ENCODE measurements at regions not wholly inside any gene's neighbourhood (a gene's known extent, or its start where the extent isn't known, plus 50 kb on each side); places are given as distances from the start of the nearest gene placed in this dataset.

DNA sequence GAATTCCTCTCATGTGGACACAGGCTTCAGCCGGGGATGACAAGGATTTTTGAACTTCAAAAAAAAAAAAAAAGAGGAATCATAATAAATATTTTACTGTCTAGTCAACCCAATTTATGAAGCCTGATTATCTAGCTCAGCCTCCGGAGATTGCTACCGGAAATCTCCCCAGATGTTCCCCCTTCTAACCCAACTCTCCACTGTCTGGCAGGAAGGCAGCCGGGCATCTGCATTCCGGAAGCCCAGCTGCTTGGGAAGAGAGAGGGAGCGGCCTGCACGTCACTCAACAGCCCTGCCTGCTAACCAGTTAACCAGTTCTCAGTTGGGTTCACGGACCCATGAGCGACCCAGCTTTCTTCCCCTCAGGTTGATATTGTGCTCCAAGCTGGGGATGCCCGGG lies 87.2 kb upstream of the POU3F3 start:
- no peak for TF ChIP-seq TEAD4 (IDR thresholded peaks at IDR 0.05)
- no peak for TF ChIP-seq TAF1 (IDR thresholded peaks at IDR 0.05; ENCODE audit: low read depth)
- no peak for TF ChIP-seq RAD21 (IDR thresholded peaks at IDR 0.05; ENCODE audit: low read depth)
- TF ChIP-seq CREB1 (IDR thresholded peaks at IDR 0.05; ENCODE audit: low read depth): no peak
- TF ChIP-seq, protein P1, sequence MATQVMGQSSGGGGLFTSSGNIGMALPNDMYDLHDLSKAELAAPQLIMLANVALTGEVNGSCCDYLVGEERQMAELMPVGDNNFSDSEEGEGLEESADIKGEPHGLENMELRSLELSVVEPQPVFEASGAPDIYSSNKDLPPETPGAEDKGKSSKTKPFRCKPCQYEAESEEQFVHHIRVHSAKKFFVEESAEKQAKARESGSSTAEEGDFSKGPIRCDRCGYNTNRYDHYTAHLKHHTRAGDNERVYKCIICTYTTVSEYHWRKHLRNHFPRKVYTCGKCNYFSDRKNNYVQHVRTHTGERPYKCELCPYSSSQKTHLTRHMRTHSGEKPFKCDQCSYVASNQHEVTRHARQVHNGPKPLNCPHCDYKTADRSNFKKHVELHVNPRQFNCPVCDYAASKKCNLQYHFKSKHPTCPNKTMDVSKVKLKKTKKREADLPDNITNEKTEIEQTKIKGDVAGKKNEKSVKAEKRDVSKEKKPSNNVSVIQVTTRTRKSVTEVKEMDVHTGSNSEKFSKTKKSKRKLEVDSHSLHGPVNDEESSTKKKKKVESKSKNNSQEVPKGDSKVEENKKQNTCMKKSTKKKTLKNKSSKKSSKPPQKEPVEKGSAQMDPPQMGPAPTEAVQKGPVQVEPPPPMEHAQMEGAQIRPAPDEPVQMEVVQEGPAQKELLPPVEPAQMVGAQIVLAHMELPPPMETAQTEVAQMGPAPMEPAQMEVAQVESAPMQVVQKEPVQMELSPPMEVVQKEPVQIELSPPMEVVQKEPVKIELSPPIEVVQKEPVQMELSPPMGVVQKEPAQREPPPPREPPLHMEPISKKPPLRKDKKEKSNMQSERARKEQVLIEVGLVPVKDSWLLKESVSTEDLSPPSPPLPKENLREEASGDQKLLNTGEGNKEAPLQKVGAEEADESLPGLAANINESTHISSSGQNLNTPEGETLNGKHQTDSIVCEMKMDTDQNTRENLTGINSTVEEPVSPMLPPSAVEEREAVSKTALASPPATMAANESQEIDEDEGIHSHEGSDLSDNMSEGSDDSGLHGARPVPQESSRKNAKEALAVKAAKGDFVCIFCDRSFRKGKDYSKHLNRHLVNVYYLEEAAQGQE (IDR thresholded peaks at IDR 0.05; ENCODE audit: low read depth): no peak
- no peak for TF ChIP-seq FOXM1 (IDR thresholded peaks at IDR 0.05; ENCODE audit: borderline replicate concordance, low read depth)
- no peak for TF ChIP-seq EP300 (IDR thresholded peaks at IDR 0.05; ENCODE audit: borderline replicate concordance)
- no peak for TF ChIP-seq EGR1 (IDR thresholded peaks at IDR 0.05)
